Testis (tissue), 2 donors: ENCODE measurements at regions not wholly inside any gene's neighbourhood (a gene's known extent, or its start where the extent isn't known, plus 50 kb on each side); places are given as distances from the start of the nearest gene placed in this dataset.

Experiments
- POLR2A ChIP-seq: fragments of 450-650 bp; IDR thresholded peaks from one replicate; pipeline ENCODE4 v1.6.1; 2017; ENCODE audit warnings: antibody characterized with exemption, mild to moderate bottlenecking, moderate library complexity
- TF ChIP-seq, protein P1 (sequence below), 3 experiments: fragments of 450-650 bp in 2 of 3; fragments of 200-600 bp in 1 of 3; sonication (generic) in 1 of 3; IDR thresholded peaks; one replicate each; pipeline ENCODE4 v1.5.1; 2016 to 2019; ENCODE audit warnings: antibody characterized with exemption in 3 of 3, mild to moderate bottlenecking in 2 of 3, moderate library complexity in 1 of 3

DNA sequence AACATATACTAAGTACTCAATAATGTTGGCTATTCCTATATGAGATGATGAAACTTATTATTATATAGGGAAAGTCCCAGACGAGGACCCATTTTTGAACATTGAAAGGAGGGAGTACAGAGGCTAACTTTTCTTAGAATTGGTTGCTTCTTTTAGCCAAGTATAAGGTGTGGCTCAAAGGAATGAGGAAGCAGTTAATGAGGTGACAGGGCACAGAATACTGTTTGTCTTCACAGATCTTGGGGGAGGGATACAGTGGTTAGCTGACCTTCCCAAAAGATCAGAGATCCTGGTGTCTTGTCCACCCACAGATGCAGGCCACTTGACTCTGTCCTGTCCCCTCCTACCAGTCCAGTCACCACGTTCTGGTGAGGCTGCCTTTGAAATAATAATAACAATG is 67.8 kb upstream of the EPB41L1 start:
- TF ChIP-seq, protein P1, sequence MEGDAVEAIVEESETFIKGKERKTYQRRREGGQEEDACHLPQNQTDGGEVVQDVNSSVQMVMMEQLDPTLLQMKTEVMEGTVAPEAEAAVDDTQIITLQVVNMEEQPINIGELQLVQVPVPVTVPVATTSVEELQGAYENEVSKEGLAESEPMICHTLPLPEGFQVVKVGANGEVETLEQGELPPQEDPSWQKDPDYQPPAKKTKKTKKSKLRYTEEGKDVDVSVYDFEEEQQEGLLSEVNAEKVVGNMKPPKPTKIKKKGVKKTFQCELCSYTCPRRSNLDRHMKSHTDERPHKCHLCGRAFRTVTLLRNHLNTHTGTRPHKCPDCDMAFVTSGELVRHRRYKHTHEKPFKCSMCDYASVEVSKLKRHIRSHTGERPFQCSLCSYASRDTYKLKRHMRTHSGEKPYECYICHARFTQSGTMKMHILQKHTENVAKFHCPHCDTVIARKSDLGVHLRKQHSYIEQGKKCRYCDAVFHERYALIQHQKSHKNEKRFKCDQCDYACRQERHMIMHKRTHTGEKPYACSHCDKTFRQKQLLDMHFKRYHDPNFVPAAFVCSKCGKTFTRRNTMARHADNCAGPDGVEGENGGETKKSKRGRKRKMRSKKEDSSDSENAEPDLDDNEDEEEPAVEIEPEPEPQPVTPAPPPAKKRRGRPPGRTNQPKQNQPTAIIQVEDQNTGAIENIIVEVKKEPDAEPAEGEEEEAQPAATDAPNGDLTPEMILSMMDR (IDR thresholded peaks at IDR 0.05) = no peak
- TF ChIP-seq POLR2A = no peak
